ENCODE measurements at regions not wholly inside any gene's neighbourhood (a gene's known extent, or its start where the extent isn't known, plus 50 kb on each side); places are given as distances from the start of the nearest gene placed in this dataset.
A peak's percentile ranks its signal among the peaks of the same experiment; 100 is the strongest.

DNA sequence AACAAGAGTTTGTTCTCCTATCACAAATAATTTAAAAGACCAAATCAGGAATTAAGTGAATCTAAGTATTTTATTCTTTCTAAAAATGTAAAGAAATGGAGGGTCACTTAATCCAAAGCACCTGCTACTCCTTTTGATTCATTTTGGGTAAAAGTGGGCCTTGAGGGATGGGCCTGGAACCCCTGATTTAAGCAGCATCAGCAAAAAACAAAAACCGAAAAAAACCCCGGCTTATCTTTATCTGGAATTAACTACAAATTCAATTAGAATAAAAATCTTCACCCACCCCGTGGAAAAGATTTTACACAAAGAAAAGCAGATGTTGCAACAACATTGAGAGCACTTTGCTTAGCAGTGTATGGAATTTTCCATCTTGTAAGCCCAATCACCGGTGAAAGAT, 1018.2 kb downstream of the MCTP2 start:
- Histone ChIP-seq H4K20me1 (ENCODE audit: insufficient read depth) (no peaks in the 10 kb centered on the region), H3K9me2 (ENCODE audit: insufficient read depth) (no peaks in the 10 kb centered on the region), H2AFZ (no peak overlapping the region), H3K36me3 (ENCODE audit: low read depth) (no peaks in the 10 kb centered on the region), H3F3A (ENCODE audit: insufficient read depth) (peaks cover 21% of the 10 kb centered on the region), H3K27ac (no peak overlapping the region), H3K4me1 (ENCODE audit: insufficient read depth) (peaks cover 23% of the 10 kb centered on the region), H3K4me3 (no peak overlapping the region), H3K9ac (no peak overlapping the region), H3K4me2 (ENCODE audit: unreplicated experiment) (no peak overlapping the region), H3K9me3 (ENCODE audit: low read depth) (no peaks in the 10 kb centered on the region), H3K79me2 (ENCODE audit: insufficient read depth) (no peaks in the 10 kb centered on the region), H3K27me3 (replicated peaks; ENCODE audit: insufficient read depth) (no peaks in the 10 kb centered on the region)
- TF ChIP-seq EZH2phosphoT487 (IDR thresholded peaks at IDR 0.05; ENCODE audit: insufficient read depth, low read depth) (no peak), EZH2 (IDR thresholded peaks at IDR 0.05; ENCODE audit: insufficient read depth, poor library complexity, severe bottlenecking) (no peak)
- DNase-seq: no peak
- in situ Hi-C loops (cut with MboI): no loop called here
- WGBS, 2 experiments (ENCODE audit: low coverage in 1 of 2, low lambda C conversion rate in 2 of 2, missing lambda C conversion rate in 2 of 2): 78 to 84% methylated on average over 4 of the region's 4 CpGs

DNA sequence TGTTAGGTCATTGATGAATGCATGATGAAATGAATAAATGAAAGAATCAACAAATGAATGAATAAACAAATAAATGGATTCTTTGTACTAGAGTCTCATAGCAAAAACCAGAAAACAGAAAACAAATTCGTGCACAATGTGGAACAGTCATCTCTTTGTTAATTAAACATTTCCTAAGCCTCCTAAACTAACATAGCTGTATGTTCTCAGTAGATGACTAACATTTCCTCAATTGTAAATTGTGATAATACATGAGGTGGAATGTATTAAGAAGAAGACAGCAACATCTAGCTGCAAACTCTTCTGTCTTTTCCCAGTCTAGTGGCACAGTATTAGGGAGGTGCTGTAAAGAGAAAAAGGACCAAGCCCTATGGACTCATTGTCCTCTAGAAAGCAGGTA, 1021.0 kb downstream of the MCTP2 start:
- H3K9ac ChIP-seq: no peak overlapping the region
- peaks cover 18% of the 10 kb centered on the region for H3F3A ChIP-seq (ENCODE audit: insufficient read depth)
- H3K4me3 ChIP-seq: no peak overlapping the region
- TF ChIP-seq EZH2phosphoT487 (IDR thresholded peaks at IDR 0.05; ENCODE audit: insufficient read depth, low read depth): no peak
- no peak for TF ChIP-seq EZH2 (IDR thresholded peaks at IDR 0.05; ENCODE audit: insufficient read depth, poor library complexity, severe bottlenecking)
- H3K27me3 ChIP-seq (replicated peaks; ENCODE audit: insufficient read depth): no peaks in the 10 kb centered on the region
- H4K20me1 ChIP-seq (ENCODE audit: insufficient read depth): no peaks in the 10 kb centered on the region
- WGBS, 2 experiments (ENCODE audit: low coverage in 1 of 2, low lambda C conversion rate in 2 of 2, missing lambda C conversion rate in 2 of 2): 2 to 4% methylated on average over 1 of the region's 1 CpG
- no peak overlapping the region for H2AFZ ChIP-seq
- H3K27ac ChIP-seq: no peak overlapping the region
- H3K36me3 ChIP-seq (ENCODE audit: low read depth): no peaks in the 10 kb centered on the region
- no peaks in the 10 kb centered on the region for H3K9me3 ChIP-seq (ENCODE audit: low read depth)
- peaks cover 14% of the 10 kb centered on the region for H3K4me1 ChIP-seq (ENCODE audit: insufficient read depth)
- in situ Hi-C loops (cut with MboI): loop anchor here (25.0 kb wide), 2 partner anchors 1335 to 1985 kb away; no protein-coding TSS in a partner anchor
- peak overlapping the region; percentile 24 for H3K4me2 ChIP-seq (ENCODE audit: unreplicated experiment)
- H3K79me2 ChIP-seq (ENCODE audit: insufficient read depth): no peaks in the 10 kb centered on the region
- H3K9me2 ChIP-seq (ENCODE audit: insufficient read depth): no peaks in the 10 kb centered on the region
- DNase-seq: peak; percentile 61

DNA sequence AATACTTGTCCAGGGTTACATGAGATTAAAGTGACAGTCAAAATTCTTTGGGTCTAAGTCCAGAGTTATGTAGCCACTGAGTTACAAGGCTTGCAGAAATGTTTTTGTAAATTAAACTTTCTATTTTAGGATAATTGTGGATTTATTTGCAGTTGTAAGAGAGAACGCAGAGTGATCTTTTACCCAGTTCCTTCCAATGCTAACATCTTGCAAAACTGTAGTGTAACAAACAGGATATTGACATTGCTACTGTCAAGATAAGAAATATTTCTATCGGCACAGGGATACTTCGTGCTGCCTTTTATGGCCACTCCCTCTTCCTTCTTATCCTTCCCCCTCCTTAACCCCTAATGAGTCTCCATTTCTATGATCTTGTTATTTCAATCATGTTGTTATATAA, 1022.9 kb downstream of the MCTP2 start:
- in situ Hi-C loops (cut with MboI): loop anchor here (25.0 kb wide), 2 partner anchors 1333 to 1983 kb away; no protein-coding TSS in a partner anchor
- H3K4me3 ChIP-seq: no peak overlapping the region
- TF ChIP-seq EZH2 (IDR thresholded peaks at IDR 0.05; ENCODE audit: insufficient read depth, poor library complexity, severe bottlenecking) (no peak), EZH2phosphoT487 (IDR thresholded peaks at IDR 0.05; ENCODE audit: insufficient read depth, low read depth) (no peak)
- H3K4me2 ChIP-seq (ENCODE audit: unreplicated experiment): no peak overlapping the region
- peaks cover 10% of the 10 kb centered on the region; the same call in 1 of the 2 replicates for H3F3A ChIP-seq (ENCODE audit: insufficient read depth)
- H3K27me3 ChIP-seq (replicated peaks; ENCODE audit: insufficient read depth): no peaks in the 10 kb centered on the region
- no peak overlapping the region for H3K9ac ChIP-seq
- H3K9me3 ChIP-seq (ENCODE audit: low read depth): no peaks in the 10 kb centered on the region
- H3K4me1 ChIP-seq (ENCODE audit: insufficient read depth): peaks cover 12% of the 10 kb centered on the region
- no peak overlapping the region for H3K27ac ChIP-seq
- H3K79me2 ChIP-seq (ENCODE audit: insufficient read depth): no peaks in the 10 kb centered on the region
- H2AFZ ChIP-seq: no peak overlapping the region
- 54 to 64% methylated on average over 3 of the region's 3 CpGs for WGBS, 2 experiments (ENCODE audit: low coverage in 1 of 2, low lambda C conversion rate in 2 of 2, missing lambda C conversion rate in 2 of 2)
- no peaks in the 10 kb centered on the region for H4K20me1 ChIP-seq (ENCODE audit: insufficient read depth)
- DNase-seq: no peak
- H3K9me2 ChIP-seq (ENCODE audit: insufficient read depth): no peaks in the 10 kb centered on the region
- H3K36me3 ChIP-seq (ENCODE audit: low read depth): no peaks in the 10 kb centered on the region

DNA sequence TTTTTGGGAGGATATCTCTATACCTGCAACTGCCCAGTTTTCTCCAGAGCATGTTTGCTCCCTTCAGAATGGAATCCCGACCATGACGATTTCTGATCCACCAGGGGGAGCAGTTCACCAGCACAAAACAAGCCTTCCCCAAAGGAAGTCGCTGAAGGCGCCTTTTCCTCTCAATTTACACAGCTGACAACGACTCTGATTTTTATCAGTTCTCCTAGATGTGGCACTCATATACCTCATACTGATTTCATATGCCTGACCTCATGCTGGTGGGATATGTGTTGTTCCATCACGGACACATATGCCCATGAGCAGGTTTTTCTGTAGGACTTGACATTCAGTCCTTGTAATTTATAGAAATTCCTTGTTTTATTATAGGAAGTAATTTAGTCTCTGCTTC, 1028.2 kb downstream of the MCTP2 start:
- in situ Hi-C loops (cut with MboI): loop anchor here (25.0 kb wide), 2 partner anchors 1328 to 1978 kb away; no protein-coding TSS in a partner anchor
- H3K4me2 ChIP-seq (ENCODE audit: unreplicated experiment): peak overlapping the region; percentile 60
- H3K79me2 ChIP-seq (ENCODE audit: insufficient read depth): no peaks in the 10 kb centered on the region
- DNase-seq: peak; percentile 86
- no peaks in the 10 kb centered on the region for H3K27me3 ChIP-seq (replicated peaks; ENCODE audit: insufficient read depth)
- H2AFZ ChIP-seq: peak overlapping the region; percentile 49; the same call in 1 of the 2 replicates
- no peak overlapping the region for H3K27ac ChIP-seq
- H3K36me3 ChIP-seq (ENCODE audit: low read depth): no peaks in the 10 kb centered on the region
- peaks cover 16% of the 10 kb centered on the region for H3F3A ChIP-seq (ENCODE audit: insufficient read depth)
- no peaks in the 10 kb centered on the region for H3K9me3 ChIP-seq (ENCODE audit: low read depth)
- H3K4me1 ChIP-seq (ENCODE audit: insufficient read depth): peaks cover 35% of the 10 kb centered on the region
- 8 to 9% methylated on average over 6 of the region's 6 CpGs for WGBS, 2 experiments (ENCODE audit: low coverage in 1 of 2, low lambda C conversion rate in 2 of 2, missing lambda C conversion rate in 2 of 2)
- TF ChIP-seq EZH2 (IDR thresholded peaks at IDR 0.05; ENCODE audit: insufficient read depth, poor library complexity, severe bottlenecking) (no peak), EZH2phosphoT487 (IDR thresholded peaks at IDR 0.05; ENCODE audit: insufficient read depth, low read depth) (no peak)
- no peak overlapping the region for H3K4me3 ChIP-seq
- no peaks in the 10 kb centered on the region for H3K9me2 ChIP-seq (ENCODE audit: insufficient read depth)
- no peaks in the 10 kb centered on the region for H4K20me1 ChIP-seq (ENCODE audit: insufficient read depth)
- no peak overlapping the region for H3K9ac ChIP-seq

Measured in GM23248 (cell line).